HL-60 (cell line): ENCODE measurements at regions not wholly inside any gene's neighbourhood (a gene's known extent, or its start where the extent isn't known, plus 50 kb on each side); places are given as distances from the start of the nearest gene placed in this dataset.

ENCODE experiments used
- CTCF ChIP-seq: IDR thresholded peaks from one replicate; pipeline ENCODE4 v1.5.1; 2011; ENCODE audit warnings: low read length, control low read depth, inconsistent platforms; ENCODE audit not compliant: insufficient read depth
- GABPA ChIP-seq: IDR thresholded peaks from 2 replicates; pipeline ENCODE4 v1.6.1; 2012; ENCODE audit warnings: low read depth
- REST ChIP-seq: IDR thresholded peaks from 2 replicates; pipeline ENCODE4 v1.6.1; 2012; ENCODE audit warnings: low read depth; ENCODE audit not compliant: insufficient replicate concordance

- TF ChIP-seq CTCF (no peak), REST (no peak), GABPA (no peak)
Observed at GRCh38 chr6:4712291-4712690, 63.9 kb upstream of the CDYL start.
